IMR-90 (cell line): ENCODE measurements at regions not wholly inside any gene's neighbourhood (a gene's known extent, or its start where the extent isn't known, plus 50 kb on each side); places are given as distances from the start of the nearest gene placed in this dataset.

ENCODE experiments used
- ATAC-seq: fragments of 200-7000 bp; cut with Tn5 transposase; 2 replicates; pipeline ENCODE4 v1.9.1; 2020; ENCODE audit warnings: low read depth, mild to moderate bottlenecking, moderate library complexity
- BruUV-seq: library from RNA; stranded (reverse); fragments of 400-500 nt; replicated peaks from 2 replicates; lab custom pipeline; 2021; lab: Mats Ljungman, UMichigan
- CTCF ChIA-PET: fragments of 300-600 bp; formaldehyde crosslinking; extraction: SDS; loops from one replicate; lab custom pipeline; 2021; ENCODE audit warnings: antibody characterized with exemption; lab: Yijun Ruan, JAX
- POLR2A ChIA-PET: fragments of 300-600 bp; sonication (Branson Sonifier 250); formaldehyde crosslinking; loops from one replicate; lab custom pipeline; 2022; ENCODE audit warnings: antibody characterized with exemption; ENCODE audit not compliant: unreplicated experiment; lab: Charles Lee
- DNase-seq: peaks from one replicate; pipeline ENCODE4 v3.0.0; 2013
- H2AFZ ChIP-seq: replicated peaks from 2 replicates; pipeline ENCODE3; 2013; ENCODE audit warnings: low read length, mild to moderate bottlenecking; ENCODE audit not compliant: poor library complexity
- H2AK5ac ChIP-seq: 2 replicates; pipeline ENCODE4 v1.6.1; 2013; ENCODE audit warnings: low read depth, low read length, inconsistent platforms
- H2AK9ac ChIP-seq: replicated peaks from 2 replicates; pipeline ENCODE3; 2013; ENCODE audit warnings: mild to moderate bottlenecking, low read depth, low read length, moderate library complexity; ENCODE audit not compliant: poor library complexity
- H2BK120ac ChIP-seq: 2 replicates; pipeline ENCODE4 v1.6.1; 2013; ENCODE audit warnings: low read depth, low read length, inconsistent platforms
- H2BK15ac ChIP-seq: 3 replicates; pipeline ENCODE4 v1.6.1; 2013; ENCODE audit warnings: low read depth, low read length, inconsistent platforms
- H2BK20ac ChIP-seq: 2 replicates; pipeline ENCODE4 v1.6.1; 2013; ENCODE audit warnings: low read depth, mild to moderate bottlenecking, inconsistent platforms, low read length, moderate library complexity
- H2BK5ac ChIP-seq: 2 replicates; pipeline ENCODE4 v1.6.1; 2013; ENCODE audit warnings: mild to moderate bottlenecking, low read depth, low read length, inconsistent platforms; ENCODE audit not compliant: poor library complexity, severe bottlenecking
- H3K14ac ChIP-seq: replicated peaks from 2 replicates; pipeline ENCODE4 v1.6.1; 2013; ENCODE audit warnings: low read depth, low read length, inconsistent platforms
- H3K18ac ChIP-seq: 2 replicates; pipeline ENCODE4 v1.6.1; 2013; ENCODE audit warnings: low read depth, low read length, control low read depth
- H3K23ac ChIP-seq: 2 replicates; pipeline ENCODE4 v1.6.1; 2013; ENCODE audit warnings: low read depth, low read length, inconsistent platforms
- H3K27ac ChIP-seq: 2 replicates; pipeline ENCODE4 v1.5.1; 2013; ENCODE audit warnings: mild to moderate bottlenecking, control low read depth, low read length; ENCODE audit not compliant: insufficient read depth
- H3K27me3 ChIP-seq: 2 replicates; pipeline ENCODE4 v1.6.1; 2013; ENCODE audit warnings: low read length; ENCODE audit not compliant: control insufficient read depth, insufficient read depth
- H3K36me3 ChIP-seq: 2 replicates; pipeline ENCODE4 v1.6.1; 2013; ENCODE audit warnings: low read length, mixed read lengths; ENCODE audit not compliant: control insufficient read depth, insufficient read depth
- H3K4ac ChIP-seq: 2 replicates; pipeline ENCODE4 v1.6.1; 2013; ENCODE audit warnings: low read depth, low read length, inconsistent platforms
- H3K4me1 ChIP-seq: 2 replicates; pipeline ENCODE4 v1.6.1; 2013; ENCODE audit warnings: low read length, mixed read lengths; ENCODE audit not compliant: control insufficient read depth, insufficient read depth
- H3K4me2 ChIP-seq: 2 replicates; pipeline ENCODE4 v1.6.1; 2013; ENCODE audit warnings: low read depth, mild to moderate bottlenecking, control low read depth, low read length, moderate library complexity
- H3K4me3 ChIP-seq: 2 replicates; pipeline ENCODE4 v1.5.1; 2013; ENCODE audit warnings: low read depth, mild to moderate bottlenecking, control low read depth, low read length, moderate library complexity; ENCODE audit not compliant: insufficient read depth
- H3K56ac ChIP-seq: 2 replicates; pipeline ENCODE4 v1.6.1; 2013; ENCODE audit warnings: low read length, inconsistent platforms; ENCODE audit not compliant: insufficient read depth; ENCODE audit errors: extremely low read depth
- H3K79me1 ChIP-seq, 2 experiments: 2 replicates each; pipeline ENCODE4 v1.6.1; 2013; ENCODE audit warnings: low read length in 2 of 2, inconsistent platforms in 1 of 2, low read depth in 1 of 2
- H3K9ac ChIP-seq: 2 replicates; pipeline ENCODE4 v1.6.1; 2013; ENCODE audit warnings: low read depth, low read length, control low read depth
- H3K9me1 ChIP-seq: 2 replicates; pipeline ENCODE4 v1.6.1; 2013; ENCODE audit warnings: low read length, inconsistent platforms; ENCODE audit not compliant: insufficient read depth
- H3K9me3 ChIP-seq: 2 replicates; pipeline ENCODE4 v1.6.1; 2013; ENCODE audit warnings: low read length; ENCODE audit not compliant: control insufficient read depth, insufficient read depth
- H4K20me1 ChIP-seq: 2 replicates; pipeline ENCODE4 v1.6.1; 2013; ENCODE audit warnings: low read length, inconsistent platforms; ENCODE audit not compliant: insufficient read depth
- H4K5ac ChIP-seq: 2 replicates; pipeline ENCODE4 v1.6.1; 2013; ENCODE audit warnings: mild to moderate bottlenecking, low read depth, low read length, control low read depth
- H4K8ac ChIP-seq, 2 experiments: 2 replicates each; pipeline ENCODE4 v1.6.1; 2013; ENCODE audit warnings: low read depth in 2 of 2, low read length in 2 of 2, control low read depth in 1 of 2, inconsistent platforms in 1 of 2
- H4K91ac ChIP-seq: 2 replicates; pipeline ENCODE4 v1.6.1; 2013; ENCODE audit warnings: low read depth, low read length, inconsistent platforms; ENCODE audit not compliant: insufficient read depth
- BHLHE40 ChIP-seq: fragments of 150-350 bp; IDR thresholded peaks from 2 replicates; pipeline ENCODE4 v1.6.1; 2016; ENCODE audit warnings: mild to moderate bottlenecking, low read depth, low read length
- CHD1 ChIP-seq: IDR thresholded peaks from 2 replicates; pipeline ENCODE4 v1.6.1; 2012; ENCODE audit warnings: low read depth, low read length, improper control_type of control experiment
- FOS ChIP-seq: fragments of 150-350 bp; IDR thresholded peaks from 2 replicates; pipeline ENCODE4 v1.6.1; 2016; ENCODE audit warnings: low read depth, low read length
- MAFK ChIP-seq: IDR thresholded peaks from 2 replicates; pipeline ENCODE4 v1.6.1; 2012; ENCODE audit warnings: low read depth, low read length, improper control_type of control experiment
- MXI1 ChIP-seq: IDR thresholded peaks from 2 replicates; pipeline ENCODE4 v1.6.1; 2012; ENCODE audit warnings: low read depth, mild to moderate bottlenecking, low read length, moderate library complexity, borderline replicate concordance
- SMC3 ChIP-seq: fragments of 150-350 bp; IDR thresholded peaks from 2 replicates; pipeline ENCODE4 v1.6.1; 2016; ENCODE audit warnings: low read depth, mild to moderate bottlenecking, antibody characterized with exemption, low read length, moderate library complexity
- WGBS, 2 experiments: methylation state at CpG; one replicate each; pipeline versions ENCODE4 v1.1.5 to v1.1.7; 2013; ENCODE audit warnings: missing lambda C conversion rate in 2 of 2; ENCODE audit not compliant: insufficient read length in 1 of 2; ENCODE audit errors: extremely low coverage in 2 of 2; 5-methylcytosine and 5-hydroxymethylcytosine counted together
- dilution Hi-C: fragments of 300-500 bp; cut with HindIII; formaldehyde crosslinking; loops from one replicate; pipeline ENCODE4 v1.14.3; 2018; ENCODE audit warnings: low sequenced_read_pairs; ENCODE audit not compliant: unreplicated experiment
- in situ Hi-C: fragments of 300-500 bp; cut with MboI; formaldehyde crosslinking; loops from 3 replicates; pipeline ENCODE4 v1.14.3; 2019; ENCODE audit warnings: low sequenced_read_pairs, inconsistent platforms, mixed read lengths
- intact Hi-C: fragments of 100-400 bp; cut with micrococcal nuclease; formaldehyde crosslinking; loops from 2 replicates; pipeline ENCODE4 v1.10.0; 2022
- TF ChIP-seq, protein P1 (sequence below): fragments of 150-350 bp; IDR thresholded peaks from 2 replicates; pipeline ENCODE4 v1.6.1; 2017; ENCODE audit warnings: mild to moderate bottlenecking, antibody characterized with exemption, low read length, low read depth
- TF ChIP-seq, protein P2 (sequence below): fragments of 150-350 bp; IDR thresholded peaks from 2 replicates; pipeline ENCODE4 v1.6.1; 2016; ENCODE audit warnings: low read depth, mild to moderate bottlenecking, low read length, moderate library complexity, borderline replicate concordance
- TF ChIP-seq, protein P3 (sequence below): conservative IDR thresholded peaks from 2 replicates; pipeline ENCODE4 v1.5.1; 2012; ENCODE audit warnings: mild to moderate bottlenecking, low read depth, low read length, improper control_type of control experiment

DNA sequence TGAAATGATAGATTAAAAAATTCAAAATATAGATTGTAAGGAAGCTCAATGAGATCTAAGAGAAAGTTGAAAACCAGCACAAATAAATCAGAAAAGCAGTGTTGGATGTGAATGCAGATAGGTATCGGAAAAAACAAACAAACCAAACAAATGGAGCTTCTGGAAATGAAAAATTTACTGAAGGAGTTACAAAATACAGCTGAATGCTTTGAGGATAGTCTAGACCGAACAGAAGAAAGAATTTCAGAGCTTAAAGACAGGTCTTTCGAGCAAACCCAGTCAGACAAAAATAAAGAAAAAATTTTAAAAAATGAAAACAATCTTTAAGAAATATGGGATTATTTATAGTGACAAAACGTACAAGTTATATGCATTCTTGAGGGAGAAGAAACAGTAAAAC, 146.7 kb downstream of the FAM83B start:
- Histone ChIP-seq H4K5ac (no peak overlapping the region), H3K14ac (no peak overlapping the region), H4K8ac (no peak overlapping the region), H2BK5ac (no peak overlapping the region), H4K91ac (no peak overlapping the region), H2AFZ (no peak overlapping the region), H3K27ac (no peak overlapping the region), H3K4me3 (no peak overlapping the region), H2BK20ac (no peak overlapping the region), H3K23ac (no peak overlapping the region), H3K9me1 (no peaks in the 10 kb centered on the region), H3K4me1 (no peaks in the 10 kb centered on the region), H2BK120ac (no peak overlapping the region), H3K56ac (no peak overlapping the region), H3K9me3 (no peaks in the 10 kb centered on the region), H3K36me3 (no peaks in the 10 kb centered on the region), H3K4me2 (no peak overlapping the region), H3K18ac (no peak overlapping the region), H2AK5ac (no peak overlapping the region), H3K79me1 (no peaks in the 10 kb centered on the region), H2AK9ac (no peak overlapping the region), H3K9ac (no peak overlapping the region), H2BK15ac (no peak overlapping the region), H3K27me3 (no peaks in the 10 kb centered on the region), H3K4ac (no peak overlapping the region), H4K20me1 (no peaks in the 10 kb centered on the region)
- CTCF ChIA-PET, result interaction anchor here (0.6 kb wide), 1 partner anchor 25 kb away, joined by 3 read pairs; no protein-coding TSS in a partner anchor
- DNase-seq (no peak), ATAC-seq (no peak)
- dilution Hi-C loops, result no loop called here
- POLR2A ChIA-PET, result no interaction called here
- TF ChIP-seq SMC3, result no peak
- TF ChIP-seq MAFK, result no peak
- TF ChIP-seq BHLHE40, result no peak
- TF ChIP-seq FOS, result no peak
- TF ChIP-seq, protein P1, sequence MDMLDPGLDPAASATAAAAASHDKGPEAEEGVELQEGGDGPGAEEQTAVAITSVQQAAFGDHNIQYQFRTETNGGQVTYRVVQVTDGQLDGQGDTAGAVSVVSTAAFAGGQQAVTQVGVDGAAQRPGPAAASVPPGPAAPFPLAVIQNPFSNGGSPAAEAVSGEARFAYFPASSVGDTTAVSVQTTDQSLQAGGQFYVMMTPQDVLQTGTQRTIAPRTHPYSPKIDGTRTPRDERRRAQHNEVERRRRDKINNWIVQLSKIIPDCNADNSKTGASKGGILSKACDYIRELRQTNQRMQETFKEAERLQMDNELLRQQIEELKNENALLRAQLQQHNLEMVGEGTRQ, result no peak
- TF ChIP-seq, protein P2, sequence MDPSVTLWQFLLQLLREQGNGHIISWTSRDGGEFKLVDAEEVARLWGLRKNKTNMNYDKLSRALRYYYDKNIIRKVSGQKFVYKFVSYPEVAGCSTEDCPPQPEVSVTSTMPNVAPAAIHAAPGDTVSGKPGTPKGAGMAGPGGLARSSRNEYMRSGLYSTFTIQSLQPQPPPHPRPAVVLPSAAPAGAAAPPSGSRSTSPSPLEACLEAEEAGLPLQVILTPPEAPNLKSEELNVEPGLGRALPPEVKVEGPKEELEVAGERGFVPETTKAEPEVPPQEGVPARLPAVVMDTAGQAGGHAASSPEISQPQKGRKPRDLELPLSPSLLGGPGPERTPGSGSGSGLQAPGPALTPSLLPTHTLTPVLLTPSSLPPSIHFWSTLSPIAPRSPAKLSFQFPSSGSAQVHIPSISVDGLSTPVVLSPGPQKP, result no peak
- TF ChIP-seq, protein P3, sequence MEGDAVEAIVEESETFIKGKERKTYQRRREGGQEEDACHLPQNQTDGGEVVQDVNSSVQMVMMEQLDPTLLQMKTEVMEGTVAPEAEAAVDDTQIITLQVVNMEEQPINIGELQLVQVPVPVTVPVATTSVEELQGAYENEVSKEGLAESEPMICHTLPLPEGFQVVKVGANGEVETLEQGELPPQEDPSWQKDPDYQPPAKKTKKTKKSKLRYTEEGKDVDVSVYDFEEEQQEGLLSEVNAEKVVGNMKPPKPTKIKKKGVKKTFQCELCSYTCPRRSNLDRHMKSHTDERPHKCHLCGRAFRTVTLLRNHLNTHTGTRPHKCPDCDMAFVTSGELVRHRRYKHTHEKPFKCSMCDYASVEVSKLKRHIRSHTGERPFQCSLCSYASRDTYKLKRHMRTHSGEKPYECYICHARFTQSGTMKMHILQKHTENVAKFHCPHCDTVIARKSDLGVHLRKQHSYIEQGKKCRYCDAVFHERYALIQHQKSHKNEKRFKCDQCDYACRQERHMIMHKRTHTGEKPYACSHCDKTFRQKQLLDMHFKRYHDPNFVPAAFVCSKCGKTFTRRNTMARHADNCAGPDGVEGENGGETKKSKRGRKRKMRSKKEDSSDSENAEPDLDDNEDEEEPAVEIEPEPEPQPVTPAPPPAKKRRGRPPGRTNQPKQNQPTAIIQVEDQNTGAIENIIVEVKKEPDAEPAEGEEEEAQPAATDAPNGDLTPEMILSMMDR, result no peak
- TF ChIP-seq CHD1, result no peak
- TF ChIP-seq MXI1, result no peak
- no CpG with 5 or more reads among the region's 4 CpGs for WGBS, 2 experiments
- in situ Hi-C loops, result no loop called here
- intact Hi-C loops, result no loop called here
- BruUV-seq, result no TSS peak
